ENCODE measurements at regions not wholly inside any gene's neighbourhood (a gene's known extent, or its start where the extent isn't known, plus 50 kb on each side); places are given as distances from the start of the nearest gene placed in this dataset.

GRCh38 chr6:27630727-27631608 is 158.1 kb upstream of the ZNF184 start:
- TF ChIP-seq CTCF (IDR thresholded peaks at IDR 0.05; ENCODE audit: low read length) = no peak
- no peak for TF ChIP-seq EZH2 (optimal IDR thresholded peaks at IDR 0.05; ENCODE audit: low read depth, low read length)
- no peak for TF ChIP-seq EZH2phosphoT487 (IDR thresholded peaks at IDR 0.05; ENCODE audit: low read length)
